ENCODE measurements at regions not wholly inside any gene's neighbourhood (a gene's known extent, or its start where the extent isn't known, plus 50 kb on each side); places are given as distances from the start of the nearest gene placed in this dataset.

DNA sequence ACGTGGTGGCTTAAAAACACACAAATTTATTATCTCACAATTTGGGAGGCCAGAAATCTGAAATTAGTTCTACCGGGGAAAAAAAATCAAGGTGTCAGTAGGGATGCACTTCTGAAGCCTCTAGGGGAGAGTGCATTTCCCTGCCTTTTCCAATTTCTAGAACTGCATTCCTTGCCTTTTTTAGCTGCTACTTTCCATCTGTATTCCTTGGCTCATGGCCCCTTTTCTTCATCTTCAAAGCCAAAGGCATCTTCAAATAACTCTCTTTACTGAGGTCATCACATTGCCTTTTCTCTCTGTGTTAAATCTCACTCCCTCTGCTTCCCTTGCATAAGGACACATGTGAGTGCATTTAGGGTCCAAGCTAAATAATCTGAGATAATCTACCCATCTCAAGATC, 69.5 kb upstream of the NEO1 start:
- TF ChIP-seq, protein P1, sequence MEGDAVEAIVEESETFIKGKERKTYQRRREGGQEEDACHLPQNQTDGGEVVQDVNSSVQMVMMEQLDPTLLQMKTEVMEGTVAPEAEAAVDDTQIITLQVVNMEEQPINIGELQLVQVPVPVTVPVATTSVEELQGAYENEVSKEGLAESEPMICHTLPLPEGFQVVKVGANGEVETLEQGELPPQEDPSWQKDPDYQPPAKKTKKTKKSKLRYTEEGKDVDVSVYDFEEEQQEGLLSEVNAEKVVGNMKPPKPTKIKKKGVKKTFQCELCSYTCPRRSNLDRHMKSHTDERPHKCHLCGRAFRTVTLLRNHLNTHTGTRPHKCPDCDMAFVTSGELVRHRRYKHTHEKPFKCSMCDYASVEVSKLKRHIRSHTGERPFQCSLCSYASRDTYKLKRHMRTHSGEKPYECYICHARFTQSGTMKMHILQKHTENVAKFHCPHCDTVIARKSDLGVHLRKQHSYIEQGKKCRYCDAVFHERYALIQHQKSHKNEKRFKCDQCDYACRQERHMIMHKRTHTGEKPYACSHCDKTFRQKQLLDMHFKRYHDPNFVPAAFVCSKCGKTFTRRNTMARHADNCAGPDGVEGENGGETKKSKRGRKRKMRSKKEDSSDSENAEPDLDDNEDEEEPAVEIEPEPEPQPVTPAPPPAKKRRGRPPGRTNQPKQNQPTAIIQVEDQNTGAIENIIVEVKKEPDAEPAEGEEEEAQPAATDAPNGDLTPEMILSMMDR (IDR thresholded peaks at IDR 0.05): no peak
- TF ChIP-seq POLR2A (IDR thresholded peaks at IDR 0.05): no peak
